CD4-positive, alpha-beta T cell (primary cell): ENCODE measurements at regions not wholly inside any gene's neighbourhood (a gene's known extent, or its start where the extent isn't known, plus 50 kb on each side); places are given as distances from the start of the nearest gene placed in this dataset.

ENCODE experiments used
- ATAC-seq: fragments of 200-7000 bp; cut with Tn5 transposase; one replicate; pipeline ENCODE4 v1.10.0; 2022; ENCODE audit warnings: mild to moderate bottlenecking; ENCODE audit not compliant: poor library complexity
- CTCF ChIA-PET: fragments of 350-600 bp; sonication (Branson Sonifier 250); formaldehyde crosslinking; loops from one replicate; lab custom pipeline; 2021; ENCODE audit warnings: antibody characterized with exemption, inconsistent platforms; lab: Charles Lee
- POLR2A ChIA-PET: fragments of 350-600 bp; sonication (Branson Sonifier 250); formaldehyde crosslinking; loops from one replicate; lab custom pipeline; 2021; ENCODE audit warnings: antibody characterized with exemption, inconsistent platforms; lab: Charles Lee
- DNase-seq, 14 experiments: peaks; one replicate each; pipeline ENCODE4 v3.0.0-alpha.2; 2013 to 2020; ENCODE audit warnings: mixed read lengths in 2 of 14
- H3K27ac ChIP-seq, 2 donors: one replicate each; pipeline versions ENCODE4 v1.5.1 to v1.7.0; 2013; ENCODE audit warnings: low read length in 2 of 2, low read depth in 1 of 2, mild to moderate bottlenecking in 1 of 2
- H3K27me3 ChIP-seq, 2 experiments: 1 replicate in 1 of 2; 2 replicates in 1 of 2; pipeline versions ENCODE4 v1.6.1 to v1.7.0; 2013; ENCODE audit warnings: low read length in 2 of 2, control low read depth in 1 of 2, mild to moderate bottlenecking in 1 of 2, moderate library complexity in 1 of 2; ENCODE audit not compliant: insufficient read depth in 2 of 2, control insufficient read depth in 1 of 2
- H3K36me3 ChIP-seq: one replicate; pipeline ENCODE4 v1.6.1; 2013; ENCODE audit warnings: low read length, control low read depth; ENCODE audit not compliant: insufficient read depth
- H3K4me1 ChIP-seq: one replicate; pipeline ENCODE4 v1.6.1; 2013; ENCODE audit warnings: low read length, control low read depth; ENCODE audit not compliant: insufficient read depth
- H3K4me3 ChIP-seq: one replicate; pipeline ENCODE4 v1.5.1; 2013; ENCODE audit warnings: mild to moderate bottlenecking, low read length, moderate library complexity
- H3K9me3 ChIP-seq, 2 experiments: 1 replicate in 1 of 2; 2 replicates in 1 of 2; pipeline versions ENCODE4 v1.6.1 to v1.7.0; 2013; ENCODE audit warnings: low read length in 2 of 2, mild to moderate bottlenecking in 2 of 2, control low read depth in 1 of 2, moderate library complexity in 1 of 2; ENCODE audit not compliant: control insufficient read depth in 1 of 2, insufficient read depth in 1 of 2
- H3K27ac Mint-ChIP-seq: one replicate; pipeline ENCODE4 v1.8.0; 2020; ENCODE audit warnings: mixed read lengths
- H3K27me3 Mint-ChIP-seq: one replicate; pipeline ENCODE4 v1.8.0; 2021; ENCODE audit warnings: mixed read lengths
- H3K36me3 Mint-ChIP-seq: one replicate; pipeline ENCODE4 v1.8.0; 2021; ENCODE audit warnings: low read depth, mixed read lengths
- H3K4me1 Mint-ChIP-seq: one replicate; pipeline ENCODE4 v1.8.0; 2021; ENCODE audit warnings: low read depth, mixed read lengths
- H3K4me3 Mint-ChIP-seq: one replicate; pipeline ENCODE4 v1.8.0; 2020; ENCODE audit warnings: mild to moderate bottlenecking, mixed read lengths
- H3K9me3 Mint-ChIP-seq: one replicate; pipeline ENCODE4 v1.8.0; 2020; ENCODE audit warnings: mixed read lengths
- CTCF ChIP-seq: fragments of 200-600 bp; IDR thresholded peaks from one replicate; pipeline ENCODE4 v1.8.0; 2022; ENCODE audit warnings: antibody characterized with exemption, mild to moderate bottlenecking
- intact Hi-C, 2 experiments: fragments of 100-400 bp; cut with DNase I in 1 of 2; cut with micrococcal nuclease in 1 of 2; formaldehyde crosslinking; loops; one replicate each; pipeline versions ENCODE4 v1.15.1 to v1.9.0; 2023 to 2025; cut with DNase I, micrococcal nuclease

DNA sequence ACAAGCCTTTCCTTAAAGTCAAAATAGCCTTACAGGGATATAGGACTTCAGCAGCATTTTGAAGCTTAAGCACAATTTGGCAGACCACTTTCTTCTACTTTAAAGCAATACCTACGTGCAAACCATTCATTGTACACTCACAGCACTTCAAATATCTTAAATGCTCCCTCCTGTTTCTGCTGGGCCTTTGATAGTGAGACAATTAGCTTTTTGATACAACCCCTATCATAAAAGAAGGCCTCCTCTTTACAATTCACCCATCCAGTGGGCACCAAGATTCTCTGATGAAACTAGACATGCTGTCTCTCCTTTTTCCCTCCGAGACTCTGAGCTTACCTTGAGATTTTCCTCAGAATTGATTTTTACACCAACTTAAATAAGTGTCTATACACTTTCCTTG, 157.5 kb upstream of the FAR2 start:
- no peak overlapping the region for H3K4me3 ChIP-seq
- peaks cover 0 to 3% of the 10 kb centered on the region in 2 experiments for H3K27me3 ChIP-seq
- no peak overlapping the region for H3K4me3 Mint-ChIP-seq
- H3K9me3 ChIP-seq, result no peaks in the 10 kb centered on the region
- H3K4me1 Mint-ChIP-seq, result no peaks in the 10 kb centered on the region
- POLR2A ChIA-PET, result no interaction called here
- H3K36me3 ChIP-seq, result no peaks in the 10 kb centered on the region
- no peaks in the 10 kb centered on the region for H3K36me3 Mint-ChIP-seq
- no peak for DNase-seq
- H3K4me1 ChIP-seq, result no peaks in the 10 kb centered on the region
- H3K27me3 Mint-ChIP-seq, result peaks cover 18% of the 10 kb centered on the region
- no peak overlapping the region for H3K27ac Mint-ChIP-seq
- no peaks in the 10 kb centered on the region for H3K9me3 Mint-ChIP-seq
- ATAC-seq, result no peak
- intact Hi-C loops, result no loop called here
- H3K27ac ChIP-seq, result no peak overlapping the region
- no peak for TF ChIP-seq CTCF
- CTCF ChIA-PET, result no interaction called here

DNA sequence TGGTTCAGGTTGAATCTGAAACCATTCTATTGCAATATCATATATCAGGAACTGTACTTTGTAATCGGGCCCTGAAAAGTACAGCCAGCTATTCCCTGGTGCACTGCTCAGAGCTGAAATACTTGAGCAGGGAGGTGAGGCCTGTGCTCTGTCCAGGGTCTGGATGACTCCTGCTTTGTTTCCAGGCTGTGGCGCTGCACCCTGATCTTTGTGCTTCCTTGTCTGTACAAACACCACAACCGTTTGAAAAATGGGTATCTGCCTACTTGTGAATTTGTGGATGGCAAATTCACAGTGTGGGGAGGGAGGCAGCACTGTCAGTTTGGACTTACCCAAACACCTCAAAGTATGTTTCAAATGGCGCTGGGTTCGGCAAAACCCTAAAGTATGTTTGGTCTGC, 155.4 kb upstream of the FAR2 start:
- POLR2A ChIA-PET, result no interaction called here
- Mint-ChIP-seq H3K27me3 (peaks cover 12% of the 10 kb centered on the region), H3K36me3 (no peaks in the 10 kb centered on the region), H3K4me3 (no peak overlapping the region), H3K27ac (no peak overlapping the region), H3K4me1 (no peaks in the 10 kb centered on the region), H3K9me3 (no peaks in the 10 kb centered on the region)
- Histone ChIP-seq H3K4me3 (no peak overlapping the region), H3K27me3 (peaks cover 0 to 3% of the 10 kb centered on the region in 2 experiments), H3K9me3 (no peaks in the 10 kb centered on the region), H3K27ac (no peak overlapping the region), H3K36me3 (no peaks in the 10 kb centered on the region), H3K4me1 (no peaks in the 10 kb centered on the region)
- CTCF ChIA-PET, result no interaction called here
- intact Hi-C loops, result no loop called here
- no peak for TF ChIP-seq CTCF
- no peak for ATAC-seq
- DNase-seq, result no peak

DNA sequence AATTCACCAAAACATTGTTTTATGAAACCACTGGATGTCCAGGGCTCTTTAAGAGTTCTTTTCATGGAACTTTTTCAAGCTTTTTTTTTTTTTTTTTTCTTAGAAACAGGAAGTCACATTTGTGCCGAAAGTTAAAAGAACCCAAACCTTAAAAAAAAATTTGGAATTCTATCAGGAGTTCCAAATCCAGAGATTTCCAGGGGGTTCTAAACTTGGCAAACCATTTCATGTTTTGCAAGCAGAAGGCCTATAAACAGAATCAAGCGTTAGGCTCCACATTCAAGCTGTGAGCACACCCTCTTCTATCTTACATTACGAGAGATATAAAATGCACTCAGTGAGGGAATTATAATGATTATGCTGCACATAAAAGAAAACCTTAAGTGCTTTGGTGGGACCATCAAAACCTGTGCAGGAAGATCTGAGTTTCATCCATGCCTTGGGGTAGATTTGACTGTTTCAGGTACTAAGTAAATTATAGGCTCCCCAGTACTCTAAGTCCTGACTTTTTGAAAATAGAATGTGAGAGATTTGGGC, 154.8 kb upstream of the FAR2 start:
- no peak for TF ChIP-seq CTCF
- CTCF ChIA-PET, result no interaction called here
- H3K27me3 Mint-ChIP-seq, result peaks cover 8% of the 10 kb centered on the region
- no peak overlapping the region for H3K27ac Mint-ChIP-seq
- H3K9me3 Mint-ChIP-seq, result no peaks in the 10 kb centered on the region
- no peak for ATAC-seq
- no peaks in the 10 kb centered on the region for H3K4me1 ChIP-seq
- no peak for DNase-seq
- H3K4me1 Mint-ChIP-seq, result no peaks in the 10 kb centered on the region
- H3K27ac ChIP-seq, result no peak overlapping the region
- no peaks in the 10 kb centered on the region for H3K36me3 ChIP-seq
- H3K9me3 ChIP-seq, result no peaks in the 10 kb centered on the region
- no peak overlapping the region for H3K4me3 ChIP-seq
- H3K36me3 Mint-ChIP-seq, result no peaks in the 10 kb centered on the region
- H3K4me3 Mint-ChIP-seq, result no peak overlapping the region
- intact Hi-C loops, result no loop called here
- peaks cover 0 to 3% of the 10 kb centered on the region in 2 experiments for H3K27me3 ChIP-seq
- POLR2A ChIA-PET, result no interaction called here
